Fibroblast of lung (primary cell): ENCODE measurements at regions not wholly inside any gene's neighbourhood (a gene's known extent, or its start where the extent isn't known, plus 50 kb on each side); places are given as distances from the start of the nearest gene placed in this dataset.

Experiments used
- DNase-seq, 2 donors: peaks; one replicate each; pipeline versions ENCODE4 v3.0.0 to v3.0.0-alpha.2; 2010; ENCODE audit warnings: low read depth in 2 of 2
- H2AFZ ChIP-seq: 2 replicates; pipeline ENCODE4 v1.5.1; 2012; ENCODE audit warnings: low read length, control low read depth, inconsistent platforms
- H3K27ac ChIP-seq: 2 replicates; pipeline ENCODE4 v1.5.1; 2011; ENCODE audit warnings: low read length, control low read depth; ENCODE audit not compliant: insufficient read depth
- H3K27me3 ChIP-seq: 2 replicates; pipeline ENCODE4 v1.5.1; 2011; ENCODE audit warnings: mild to moderate bottlenecking, low read length; ENCODE audit not compliant: control insufficient read depth, insufficient read depth
- H3K36me3 ChIP-seq: 2 replicates; pipeline ENCODE4 v1.5.1; 2011; ENCODE audit warnings: low read length; ENCODE audit not compliant: control insufficient read depth, insufficient read depth
- H3K4me1 ChIP-seq: 2 replicates; pipeline ENCODE4 v1.5.1; 2011; ENCODE audit warnings: low read length; ENCODE audit not compliant: control insufficient read depth, insufficient read depth; ENCODE audit errors: extremely low read depth
- H3K4me2 ChIP-seq: 2 replicates; pipeline ENCODE4 v1.5.1; 2011; ENCODE audit warnings: low read length, control low read depth; ENCODE audit not compliant: insufficient read depth; ENCODE audit errors: extremely low read depth
- H3K4me3 ChIP-seq, 4 experiments: fragments of 200-600 bp in 1 of 4; sonication (generic) in 1 of 4; replicated peaks in 1 of 4; 2 replicates each; pipeline ENCODE4 v1.5.1; 2011 to 2016; ENCODE audit warnings: low read length in 4 of 4, low read depth in 3 of 4, mild to moderate bottlenecking in 3 of 4, control low read depth in 2 of 4, inconsistent platforms in 1 of 4, mixed read lengths in 1 of 4; ENCODE audit not compliant: insufficient read depth in 1 of 4; ENCODE audit errors: control extremely low read depth in 1 of 4
- H3K79me2 ChIP-seq: 2 replicates; pipeline ENCODE4 v1.5.1; 2012; ENCODE audit warnings: mild to moderate bottlenecking, low read length, inconsistent platforms; ENCODE audit not compliant: control insufficient read depth, insufficient read depth
- H3K9ac ChIP-seq: 2 replicates; pipeline ENCODE4 v1.5.1; 2011; ENCODE audit warnings: mild to moderate bottlenecking, low read length, control low read depth; ENCODE audit not compliant: insufficient read depth
- H3K9me3 ChIP-seq: 2 replicates; pipeline ENCODE4 v1.5.1; 2012; ENCODE audit warnings: low read depth, low read length; ENCODE audit not compliant: control insufficient read depth, insufficient read depth
- H4K20me1 ChIP-seq: 2 replicates; pipeline ENCODE4 v1.5.1; 2011; ENCODE audit warnings: low read length; ENCODE audit not compliant: control insufficient read depth, insufficient read depth; ENCODE audit errors: extremely low read depth
- CTCF ChIP-seq, 2 donors: IDR thresholded peaks in 1 of 2; conservative IDR thresholded peaks in 1 of 2; 1 replicate in 1 of 2; 2 replicates in 1 of 2; pipeline ENCODE4 v1.5.1; 2011 to 2012; ENCODE audit warnings: low read length in 2 of 2, control low read depth in 1 of 2, inconsistent platforms in 1 of 2, low read depth in 1 of 2, mild to moderate bottlenecking in 1 of 2
- EZH2 ChIP-seq: IDR thresholded peaks from 2 replicates; pipeline ENCODE4 v1.5.1; 2012; ENCODE audit warnings: low read length, control low read depth, mild to moderate bottlenecking; ENCODE audit errors: missing control alignments

- Histone ChIP-seq H3K79me2 (no peaks in the 10 kb centered on the region), H4K20me1 (no peaks in the 10 kb centered on the region), H3K4me2 (no peak overlapping the region), H3K9me3 (no peaks in the 10 kb centered on the region), H3K27ac (no peak overlapping the region), H3K4me1 (no peaks in the 10 kb centered on the region), H3K9ac (no peak overlapping the region), H3K4me3 (no peak overlapping the region), H2AFZ (no peak overlapping the region), H3K27me3 (no peaks in the 10 kb centered on the region), H3K36me3 (no peaks in the 10 kb centered on the region)
- peak in 1 of 2 donors; percentile 6 for DNase-seq
- no peak for TF ChIP-seq EZH2
- no peak for TF ChIP-seq CTCF (conservative IDR thresholded peaks at IDR 0.05 in 1 of 2, IDR thresholded peaks at IDR 0.05 in 1 of 2; ENCODE audit: low read depth in 1 of 2, low read length in 2 of 2)
These were observed 410.8 kb downstream of the TTLL7 start for GRCh38 chr1:83588140-83588539.

- Histone ChIP-seq H3K27ac (no peak overlapping the region), H3K36me3 (no peaks in the 10 kb centered on the region), H3K4me1 (no peaks in the 10 kb centered on the region), H3K4me2 (no peak overlapping the region), H3K79me2 (no peaks in the 10 kb centered on the region), H3K4me3 (no peak overlapping the region), H2AFZ (no peak overlapping the region), H3K9ac (no peak overlapping the region), H3K27me3 (no peaks in the 10 kb centered on the region), H3K9me3 (no peaks in the 10 kb centered on the region), H4K20me1 (no peaks in the 10 kb centered on the region)
- TF ChIP-seq CTCF (conservative IDR thresholded peaks at IDR 0.05 in 1 of 2, IDR thresholded peaks at IDR 0.05 in 1 of 2; ENCODE audit: low read depth in 1 of 2, low read length in 2 of 2) (no peak), EZH2 (no peak)
- peak in 1 of 2 donors; percentile 28 for DNase-seq
These were observed 415.4 kb downstream of the TTLL7 start for GRCh38 chr1:83583351-83584014.

- no peak overlapping the region for H3K27ac ChIP-seq
- H3K4me1 ChIP-seq, result no peaks in the 10 kb centered on the region
- no peaks in the 10 kb centered on the region for H4K20me1 ChIP-seq
- H3K9ac ChIP-seq, result no peak overlapping the region
- H3K4me2 ChIP-seq, result no peak overlapping the region
- no peaks in the 10 kb centered on the region for H3K36me3 ChIP-seq
- H3K79me2 ChIP-seq, result no peaks in the 10 kb centered on the region
- H3K9me3 ChIP-seq, result no peaks in the 10 kb centered on the region
- no peaks in the 10 kb centered on the region for H3K27me3 ChIP-seq
- H2AFZ ChIP-seq, result no peak overlapping the region
- H3K4me3 ChIP-seq, result no peak overlapping the region
- no peak for DNase-seq
- no peak for TF ChIP-seq EZH2
- TF ChIP-seq CTCF (conservative IDR thresholded peaks at IDR 0.05 in 1 of 2, IDR thresholded peaks at IDR 0.05 in 1 of 2; ENCODE audit: low read depth in 1 of 2, low read length in 2 of 2), result no peak
These were observed 417.2 kb downstream of the TTLL7 start for GRCh38 chr1:83581747-83582146.
